ENCODE measurements at regions not wholly inside any gene's neighbourhood (a gene's known extent, or its start where the extent isn't known, plus 50 kb on each side); places are given as distances from the start of the nearest gene placed in this dataset.

- TF ChIP-seq CTCF (IDR thresholded peaks at IDR 0.05; ENCODE audit: insufficient read depth, low read length, poor library complexity, severe bottlenecking), result no peak
- no peak for TF ChIP-seq EZH2phosphoT487 (conservative IDR thresholded peaks at IDR 0.05; ENCODE audit: low read length)
These were observed 410.9 kb downstream of the SOX9 start for GRCh38 chr17:72531729-72532128.
